Cardiac muscle cell (in vitro differentiated cells and primary cell): ENCODE measurements at regions not wholly inside any gene's neighbourhood (a gene's known extent, or its start where the extent isn't known, plus 50 kb on each side); places are given as distances from the start of the nearest gene placed in this dataset.

Experiments used
- DNase-seq, 2 donors: peaks; one replicate each; pipeline versions ENCODE4 v3.0.0 to v3.0.0-alpha.2; 2010 to 2017; ENCODE audit warnings: low read depth in 1 of 2, low spot score in 1 of 2
- H3K27ac ChIP-seq: fragments of 200-600 bp; sonication (generic); 2 replicates; pipeline ENCODE4 v1.5.1; 2016
- H3K27me3 ChIP-seq: fragments of 200-600 bp; sonication (generic); 2 replicates; pipeline ENCODE4 v1.6.0; 2016; ENCODE audit warnings: control low read depth
- H3K36me3 ChIP-seq: fragments of 200-600 bp; sonication (generic); 2 replicates; pipeline ENCODE4 v1.5.1; 2016; ENCODE audit warnings: control low read depth
- H3K4me1 ChIP-seq: fragments of 200-600 bp; sonication (generic); 2 replicates; pipeline ENCODE4 v1.8.1; 2017; ENCODE audit warnings: low read depth, mild to moderate bottlenecking, mixed run types
- H3K4me3 ChIP-seq: fragments of 200-600 bp; sonication (generic); 2 replicates; pipeline ENCODE4 v1.5.1; 2016; ENCODE audit warnings: mild to moderate bottlenecking
- H3K9me3 ChIP-seq: fragments of 200-600 bp; sonication (generic); 2 replicates; pipeline ENCODE4 v1.5.1; 2017; ENCODE audit warnings: low read depth, mild to moderate bottlenecking, control low read depth
- CTCF ChIP-seq: IDR thresholded peaks from 2 replicates; pipeline ENCODE4 v1.5.1; 2012; ENCODE audit warnings: low read depth, mild to moderate bottlenecking, low read length

- Histone ChIP-seq H3K9me3 (no peaks in the 10 kb centered on the region), H3K4me1 (no peaks in the 10 kb centered on the region), H3K36me3 (no peaks in the 10 kb centered on the region), H3K4me3 (no peak overlapping the region), H3K27me3 (no peaks in the 10 kb centered on the region), H3K27ac (no peak overlapping the region)
- TF ChIP-seq CTCF = no peak
- DNase-seq = no peak
Observed at GRCh38 chr14:40197344-40197743, 765.1 kb upstream of the FBXO33 start.

- no peak for DNase-seq
- no peak overlapping the region for H3K27ac ChIP-seq
- no peaks in the 10 kb centered on the region for H3K27me3 ChIP-seq
- no peaks in the 10 kb centered on the region for H3K36me3 ChIP-seq
- no peak overlapping the region for H3K4me3 ChIP-seq
- no peak for TF ChIP-seq CTCF
- no peaks in the 10 kb centered on the region for H3K4me1 ChIP-seq
- no peaks in the 10 kb centered on the region for H3K9me3 ChIP-seq
Observed at GRCh38 chr14:40188006-40188405, 755.8 kb upstream of the FBXO33 start.

GRCh38 chr14:40164083-40164482, 731.9 kb upstream of the FBXO33 start:
- no peak overlapping the region for H3K4me3 ChIP-seq
- no peaks in the 10 kb centered on the region for H3K4me1 ChIP-seq
- TF ChIP-seq CTCF = no peak
- H3K9me3 ChIP-seq = no peaks in the 10 kb centered on the region
- no peaks in the 10 kb centered on the region for H3K36me3 ChIP-seq
- H3K27ac ChIP-seq = no peak overlapping the region
- DNase-seq = no peak
- H3K27me3 ChIP-seq = no peaks in the 10 kb centered on the region

GRCh38 chr14:40139657-40140056, 707.4 kb upstream of the FBXO33 start:
- no peaks in the 10 kb centered on the region for H3K9me3 ChIP-seq
- no peaks in the 10 kb centered on the region for H3K4me1 ChIP-seq
- H3K4me3 ChIP-seq = no peak overlapping the region
- no peaks in the 10 kb centered on the region for H3K27me3 ChIP-seq
- no peak overlapping the region for H3K27ac ChIP-seq
- DNase-seq = no peak
- no peak for TF ChIP-seq CTCF
- H3K36me3 ChIP-seq = no peaks in the 10 kb centered on the region

GRCh38 chr14:40133463-40133862, 701.2 kb upstream of the FBXO33 start:
- TF ChIP-seq CTCF = no peak
- H3K36me3 ChIP-seq = no peaks in the 10 kb centered on the region
- H3K27ac ChIP-seq = no peak overlapping the region
- H3K27me3 ChIP-seq = no peaks in the 10 kb centered on the region
- DNase-seq = no peak
- no peaks in the 10 kb centered on the region for H3K4me1 ChIP-seq
- no peaks in the 10 kb centered on the region for H3K9me3 ChIP-seq
- no peak overlapping the region for H3K4me3 ChIP-seq

- no peak for TF ChIP-seq CTCF
- Histone ChIP-seq H3K27ac (no peak overlapping the region), H3K27me3 (no peaks in the 10 kb centered on the region), H3K4me1 (no peaks in the 10 kb centered on the region), H3K9me3 (no peaks in the 10 kb centered on the region), H3K36me3 (no peaks in the 10 kb centered on the region), H3K4me3 (no peak overlapping the region)
- DNase-seq = no peak
Observed at GRCh38 chr14:40129159-40129558, 696.9 kb upstream of the FBXO33 start.
